Stimulated activated CD4-positive, alpha-beta T cell treated with anti-CD3 and anti-CD28 coated beads, Interleukin-12 subunit alpha, Interleukin-12 subunit beta, amount 100 ng/mL, for 4 hours (primary cell): ENCODE measurements at regions not wholly inside any gene's neighbourhood (a gene's known extent, or its start where the extent isn't known, plus 50 kb on each side); places are given as distances from the start of the nearest gene placed in this dataset.
"Not testable (repeated sequence)": the region's sequence is repeated elsewhere in the genome, so short reads cannot be mapped to it uniquely, and the experiment has no call there.

Experiments
- DNase-seq: peaks from one replicate; pipeline ENCODE4 v3.0.0-alpha.2; 2020

DNA sequence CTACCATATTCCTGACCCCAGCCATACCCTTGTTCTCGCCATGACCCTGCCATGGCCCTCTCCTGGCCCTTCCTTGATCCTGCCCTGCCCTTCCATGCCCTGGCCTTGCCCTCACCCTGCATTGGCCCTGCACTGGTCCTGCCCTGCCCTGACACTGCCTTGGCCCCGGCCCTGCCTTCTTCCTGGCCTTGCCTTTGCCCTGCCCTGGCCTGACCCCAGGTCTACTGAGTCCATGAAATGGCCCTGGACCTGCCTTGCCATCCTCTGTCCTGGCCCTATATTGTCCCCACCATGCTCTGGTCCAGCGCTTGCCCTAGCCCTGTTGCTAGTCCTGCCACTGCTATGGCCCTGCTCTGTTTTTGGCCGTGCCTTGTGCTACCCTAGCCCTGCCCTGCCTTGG lies 536.1 kb downstream of the FOXD4L6 start:
- not testable (repeated sequence) for DNase-seq

DNA sequence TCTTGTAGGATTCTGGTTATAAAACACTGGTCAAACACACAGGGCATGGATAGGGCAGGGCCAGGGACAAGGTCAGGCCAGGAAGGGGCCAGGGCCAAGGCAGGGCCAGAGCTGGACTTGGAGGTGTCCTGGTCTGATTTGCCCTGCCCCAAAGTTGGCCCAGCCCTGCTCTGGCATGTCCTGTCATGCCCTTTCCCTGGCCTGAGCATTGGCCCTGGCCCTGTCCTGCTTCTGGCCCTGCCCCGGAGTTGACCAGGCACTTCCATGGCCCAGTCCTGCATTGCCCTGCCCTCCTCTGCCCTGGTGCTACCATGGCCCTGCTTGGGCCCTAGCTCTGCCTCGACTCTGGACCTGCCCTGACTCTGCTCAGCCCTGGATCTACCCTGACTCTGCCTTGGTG lies 536.6 kb downstream of the FOXD4L6 start:
- not testable (repeated sequence) for DNase-seq

DNA sequence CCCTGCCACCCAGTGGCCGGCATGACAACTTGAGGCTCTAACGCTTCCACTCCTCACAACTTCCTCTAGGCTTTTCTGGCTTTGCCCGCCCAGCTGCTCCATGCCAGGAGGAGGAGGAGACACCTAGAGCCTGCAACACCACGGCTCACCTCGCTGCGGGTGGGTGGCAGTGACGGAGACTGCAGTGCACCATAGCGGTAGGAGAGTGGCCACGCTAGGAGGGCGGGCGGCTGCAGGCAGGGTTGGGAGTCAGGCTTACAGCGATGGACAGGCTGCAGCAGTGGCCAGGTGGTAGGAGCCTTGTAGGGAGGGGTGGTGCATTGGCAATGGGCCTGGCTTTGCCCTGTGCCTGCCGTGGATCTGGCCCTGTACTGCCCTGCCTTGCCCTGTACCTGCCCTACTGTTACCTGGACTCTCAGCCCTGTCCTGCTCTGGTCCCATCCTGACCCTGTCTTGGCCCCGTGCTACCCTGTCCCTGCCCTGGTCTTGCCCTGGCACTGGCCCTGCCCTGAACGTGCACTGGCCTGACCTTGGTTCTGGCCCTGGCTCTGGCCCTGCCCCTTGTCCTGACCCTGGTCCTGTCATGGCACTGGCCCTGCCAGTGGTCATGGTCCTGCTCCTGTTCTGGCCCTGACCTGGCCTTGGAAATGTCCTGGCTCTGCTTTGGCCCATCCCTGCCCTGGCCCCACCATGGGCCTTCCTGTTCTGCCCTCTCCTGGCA lies 540.8 kb downstream of the FOXD4L6 start:
- not testable (repeated sequence) for DNase-seq

DNA sequence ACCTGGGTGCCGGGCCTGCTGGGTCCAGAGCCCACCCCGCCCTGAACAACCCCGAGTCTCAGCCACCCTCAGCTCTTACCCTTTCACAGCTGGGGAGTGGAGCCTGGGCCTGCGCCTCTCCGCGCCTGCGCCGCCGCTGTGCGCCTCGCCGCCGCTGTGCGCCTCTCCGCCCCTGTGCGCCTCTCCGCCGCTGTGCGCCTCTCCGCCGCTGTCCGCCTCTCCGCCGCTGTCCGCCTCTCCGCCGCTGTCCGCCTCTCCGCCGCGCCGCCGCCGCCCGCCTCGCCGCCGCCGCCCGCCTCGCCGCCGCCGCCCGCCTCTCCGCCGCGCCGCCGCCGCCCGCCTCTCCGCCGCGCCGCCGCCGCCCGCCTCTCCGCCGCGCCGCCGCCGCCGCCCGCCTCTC lies 544.4 kb downstream of the FOXD4L6 start:
- peak; percentile 5 for DNase-seq

DNA sequence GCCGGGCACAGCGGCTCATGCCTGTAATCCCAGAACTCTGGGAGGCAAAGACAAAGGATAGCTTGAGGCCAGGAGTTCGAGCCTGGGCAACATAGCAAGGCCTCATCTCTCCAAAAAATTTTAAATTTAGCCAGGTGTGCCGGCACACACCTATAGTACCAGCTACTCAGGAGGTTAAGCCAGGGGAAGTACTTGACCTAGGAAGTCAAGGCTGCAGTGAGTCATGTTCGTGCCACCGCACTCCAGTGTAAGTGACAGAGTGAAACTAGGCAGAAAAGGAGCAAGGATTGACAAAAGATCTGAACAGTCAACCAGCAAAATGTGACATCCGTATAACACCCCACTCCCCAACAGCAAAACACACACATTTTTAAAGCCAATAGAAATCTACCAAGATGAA lies 545.3 kb downstream of the FOXD4L6 start:
- DNase-seq, result not testable (repeated sequence)

DNA sequence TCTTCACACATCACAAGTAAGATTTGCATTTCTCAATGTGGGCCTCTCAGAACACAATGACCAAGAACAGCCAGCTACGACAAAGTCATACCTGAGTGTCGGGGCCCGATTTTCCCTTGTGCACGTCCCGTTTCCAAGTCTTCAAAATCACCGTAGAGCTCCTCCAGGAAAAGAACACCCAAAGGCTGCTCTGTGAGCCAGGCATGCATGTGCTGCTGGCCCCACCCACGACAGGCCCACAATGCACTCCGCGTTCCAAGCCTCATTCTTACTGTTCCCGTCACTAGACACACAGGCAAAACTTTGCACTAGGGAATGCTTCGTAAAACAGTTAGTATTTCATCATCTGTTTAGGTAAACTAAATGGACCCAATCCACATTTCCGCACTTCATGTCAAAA lies 549.6 kb downstream of the FOXD4L6 start:
- DNase-seq, result not testable (repeated sequence)
